ENCODE measurements at regions not wholly inside any gene's neighbourhood (a gene's known extent, or its start where the extent isn't known, plus 50 kb on each side); places are given as distances from the start of the nearest gene placed in this dataset.

GRCh38 chr9:27675354-27675753 is 102.1 kb upstream of the C9orf72 start:
- Histone ChIP-seq H3K27me3 (ENCODE audit: insufficient read depth, low read depth) (no peaks in the 10 kb centered on the region), H3K9me3 (ENCODE audit: insufficient read depth, low read depth) (no peaks in the 10 kb centered on the region), H3K4me2 (no peak overlapping the region), H3K36me3 (ENCODE audit: low read depth) (no peaks in the 10 kb centered on the region), H3F3A (ENCODE audit: insufficient read depth, low read depth) (no peaks in the 10 kb centered on the region), H4K20me1 (ENCODE audit: insufficient read depth) (no peaks in the 10 kb centered on the region), H3K4me1 (replicated peaks; ENCODE audit: insufficient read depth) (no peaks in the 10 kb centered on the region), H3K4me3 (no peak overlapping the region), H3K27ac (no peak overlapping the region), H3K79me2 (ENCODE audit: low read depth) (no peaks in the 10 kb centered on the region), H2AFZ (no peak overlapping the region), H3K9me2 (ENCODE audit: insufficient read depth) (no peaks in the 10 kb centered on the region)
- ChIA-PET CTCF (no interaction called here), POLR2A (ENCODE audit: unreplicated experiment) (no interaction called here)
- TF ChIP-seq EZH2 (IDR thresholded peaks at IDR 0.05; ENCODE audit: low read depth) (no peak), CTCF (conservative IDR thresholded peaks at IDR 0.05) (no peak)
- no peak for DNase-seq
- intact Hi-C loops (cut with micrococcal nuclease; ENCODE audit: unreplicated experiment), result loop anchor here (10.0 kb wide), 1 partner anchor 341 kb away; no protein-coding TSS in a partner anchor
- no TSS peak for BruUV-seq (replicated peaks)

GRCh38 chr9:27676827-27677226 is 103.5 kb upstream of the C9orf72 start:
- no peaks in the 10 kb centered on the region for H3K4me1 ChIP-seq (replicated peaks; ENCODE audit: insufficient read depth)

GRCh38 chr9:27679338-27679737 is 106.1 kb upstream of the C9orf72 start:
- no peaks in the 10 kb centered on the region for H3K79me2 ChIP-seq (ENCODE audit: low read depth)

More at GRCh38 chr9:27676827-27677226, 103.5 kb upstream of the C9orf72 start:
- H3K9me3 ChIP-seq (ENCODE audit: insufficient read depth, low read depth), result no peaks in the 10 kb centered on the region
- H2AFZ ChIP-seq, result no peak overlapping the region
- DNase-seq, result no peak
- H3K27ac ChIP-seq, result no peak overlapping the region
- no peaks in the 10 kb centered on the region for H3K27me3 ChIP-seq (ENCODE audit: insufficient read depth, low read depth)
- H3F3A ChIP-seq (ENCODE audit: insufficient read depth, low read depth), result no peaks in the 10 kb centered on the region
- CTCF ChIA-PET, result no interaction called here
- no TSS peak for BruUV-seq (replicated peaks)
- no peaks in the 10 kb centered on the region for H3K36me3 ChIP-seq (ENCODE audit: low read depth)
- H3K9me2 ChIP-seq (ENCODE audit: insufficient read depth), result no peaks in the 10 kb centered on the region
- H3K4me3 ChIP-seq, result no peak overlapping the region
- intact Hi-C loops (cut with micrococcal nuclease; ENCODE audit: unreplicated experiment), result loop anchor here (10.0 kb wide), 1 partner anchor 342 kb away; no protein-coding TSS in a partner anchor
- POLR2A ChIA-PET (ENCODE audit: unreplicated experiment), result no interaction called here
- H3K79me2 ChIP-seq (ENCODE audit: low read depth), result no peaks in the 10 kb centered on the region
- TF ChIP-seq EZH2 (IDR thresholded peaks at IDR 0.05; ENCODE audit: low read depth) (no peak), CTCF (conservative IDR thresholded peaks at IDR 0.05) (no peak)
- H4K20me1 ChIP-seq (ENCODE audit: insufficient read depth), result no peaks in the 10 kb centered on the region
- no peak overlapping the region for H3K4me2 ChIP-seq

More at GRCh38 chr9:27679338-27679737, 106.1 kb upstream of the C9orf72 start:
- H2AFZ ChIP-seq, result no peak overlapping the region
- CTCF ChIA-PET, result no interaction called here
- no peaks in the 10 kb centered on the region for H3K4me1 ChIP-seq (replicated peaks; ENCODE audit: insufficient read depth)
- no peaks in the 10 kb centered on the region for H4K20me1 ChIP-seq (ENCODE audit: insufficient read depth)
- H3K9me3 ChIP-seq (ENCODE audit: insufficient read depth, low read depth), result no peaks in the 10 kb centered on the region
- H3K4me3 ChIP-seq, result no peak overlapping the region
- H3K4me2 ChIP-seq, result no peak overlapping the region
- H3K27ac ChIP-seq, result no peak overlapping the region
- H3K36me3 ChIP-seq (ENCODE audit: low read depth), result no peaks in the 10 kb centered on the region
- POLR2A ChIA-PET (ENCODE audit: unreplicated experiment), result interaction anchor here (0.6 kb wide), 1 partner anchor 320 kb away, joined by 9 read pairs; no protein-coding TSS in a partner anchor
- BruUV-seq (replicated peaks), result no TSS peak
- TF ChIP-seq CTCF (conservative IDR thresholded peaks at IDR 0.05) (no peak), EZH2 (IDR thresholded peaks at IDR 0.05; ENCODE audit: low read depth) (no peak)
- no peak for DNase-seq
- no peaks in the 10 kb centered on the region for H3K27me3 ChIP-seq (ENCODE audit: insufficient read depth, low read depth)
- intact Hi-C loops (cut with micrococcal nuclease; ENCODE audit: unreplicated experiment), result loop anchor here (10.0 kb wide), 1 partner anchor 345 kb away; no protein-coding TSS in a partner anchor
- no peaks in the 10 kb centered on the region for H3F3A ChIP-seq (ENCODE audit: insufficient read depth, low read depth)
- no peaks in the 10 kb centered on the region for H3K9me2 ChIP-seq (ENCODE audit: insufficient read depth)

Measured in PC-9 (cell line).